Esophagus squamous epithelium (tissue), 5 donors: ENCODE measurements at regions not wholly inside any gene's neighbourhood (a gene's known extent, or its start where the extent isn't known, plus 50 kb on each side); places are given as distances from the start of the nearest gene placed in this dataset.
"Not testable (repeated sequence)": the region's sequence is repeated elsewhere in the genome, so short reads cannot be mapped to it uniquely, and the experiment has no call there.

Experiments used
- DNase-seq: peaks from one replicate; lab custom pipeline; 2025; lab: John Stamatoyannopoulos, UW
- H3K27ac ChIP-seq, 4 donors: fragments of 200-600 bp; sonication (generic); one replicate each; pipeline ENCODE4 v1.5.1; 2016 to 2019; ENCODE audit warnings: mild to moderate bottlenecking in 1 of 4
- H3K27me3 ChIP-seq, 4 donors: fragments of 200-600 bp; sonication (generic); 1 replicate in 3 of 4; 2 replicates in 1 of 4; pipeline versions ENCODE4 v1.5.1 to v1.6.0; 2017 to 2021; ENCODE audit warnings: antibody characterized with exemption in 1 of 4
- H3K36me3 ChIP-seq, 3 donors: fragments of 200-600 bp; sonication (generic); one replicate each; pipeline ENCODE4 v1.5.1; 2016 to 2019
- H3K4me1 ChIP-seq, 3 donors: fragments of 200-600 bp; sonication (generic); one replicate each; pipeline ENCODE4 v1.5.1; 2017 to 2019
- H3K4me3 ChIP-seq, 4 donors: fragments of 200-600 bp; sonication (generic); 1 replicate in 3 of 4; 2 replicates in 1 of 4; pipeline ENCODE4 v1.5.1; 2016 to 2019; ENCODE audit warnings: mild to moderate bottlenecking in 2 of 4, moderate library complexity in 1 of 4
- H3K9me3 ChIP-seq, 3 donors: fragments of 200-600 bp; sonication (generic); one replicate each; pipeline ENCODE4 v1.5.1; 2016 to 2019
- CTCF ChIP-seq, 6 experiments: fragments of 450-650 bp in 4 of 6; fragments of 200-600 bp in 2 of 6; sonication (generic) in 2 of 6; IDR thresholded peaks; one replicate each; pipeline ENCODE4 v1.5.1; 2016 to 2019; ENCODE audit warnings: antibody characterized with exemption in 6 of 6, mild to moderate bottlenecking in 4 of 6, moderate library complexity in 4 of 6
- POLR2A ChIP-seq, 4 donors: fragments of 450-650 bp; IDR thresholded peaks; one replicate each; pipeline ENCODE4 v1.6.1; 2017; ENCODE audit warnings: antibody characterized with exemption in 4 of 4, mild to moderate bottlenecking in 4 of 4, moderate library complexity in 3 of 4
- WGBS, 2 donors: methylation state at CpG; one replicate each; pipeline ENCODE4 v1.1.5; 2018; 5-methylcytosine and 5-hydroxymethylcytosine counted together
- intact Hi-C: fragments of 100-400 bp; cut with DNase I; formaldehyde crosslinking; loops from one replicate; pipeline ENCODE4 v1.15.0; 2022
- donor health status: DM: yes; HTN: yes; CAD: no.

- intact Hi-C loops, H3K27me3 ChIP-seq, H3K36me3 ChIP-seq, DNase-seq, H3K4me1 ChIP-seq, H3K27ac ChIP-seq, H3K4me3 ChIP-seq, H3K9me3 ChIP-seq: not testable (repeated sequence)
- WGBS, 2 donors: 50% methylated on average over 2 of the region's 4 CpGs; no CpG with 5 or more reads in 1 of the 2 donors
Observed at GRCh38 chr11:4315292-4315691, 52.9 kb downstream of the OR52B4 start.

GRCh38 chr11:4277225-4277624, 91.0 kb downstream of the OR52B4 start:
- intact Hi-C loops, H3K36me3 ChIP-seq, H3K4me1 ChIP-seq, DNase-seq, H3K27me3 ChIP-seq, H3K9me3 ChIP-seq, H3K4me3 ChIP-seq, H3K27ac ChIP-seq: not testable (repeated sequence)
- 90 to 95% methylated on average over 3 of the region's 9 CpGs for WGBS, 2 donors

- H3K9me3 ChIP-seq, H3K4me1 ChIP-seq, intact Hi-C loops, H3K4me3 ChIP-seq, DNase-seq, H3K36me3 ChIP-seq, H3K27ac ChIP-seq, H3K27me3 ChIP-seq: not testable (repeated sequence)
- WGBS, 2 donors: 20 to 29% methylated on average over 1 of the region's 3 CpGs
Observed at GRCh38 chr11:4251085-4251484, 117.1 kb downstream of the OR52B4 start.

GRCh38 chr11:4249475-4249874, 118.7 kb downstream of the OR52B4 start:
- H3K9me3 ChIP-seq, H3K27ac ChIP-seq, H3K4me1 ChIP-seq, H3K36me3 ChIP-seq, DNase-seq, H3K27me3 ChIP-seq, H3K4me3 ChIP-seq, intact Hi-C loops: not testable (repeated sequence)
- 93% methylated on average over 2 of the region's 2 CpGs; no CpG with 5 or more reads in 1 of the 2 donors for WGBS, 2 donors

GRCh38 chr11:4237771-4238170, 130.4 kb downstream of the OR52B4 start:
- H3K9me3 ChIP-seq, H3K4me1 ChIP-seq, H3K27me3 ChIP-seq, DNase-seq, H3K27ac ChIP-seq, H3K4me3 ChIP-seq, intact Hi-C loops, H3K36me3 ChIP-seq: not testable (repeated sequence)
- WGBS, 2 donors: 61% methylated on average over 4 of the region's 21 CpGs; no CpG with 5 or more reads in 1 of the 2 donors

- WGBS, 2 donors: 41 to 47% methylated on average over 4 of the region's 4 CpGs
- H3K9me3 ChIP-seq, H3K4me1 ChIP-seq, H3K36me3 ChIP-seq, H3K27ac ChIP-seq, H3K27me3 ChIP-seq, intact Hi-C loops, H3K4me3 ChIP-seq, DNase-seq: not testable (repeated sequence)
Observed at GRCh38 chr11:4218857-4219256, 124.3 kb downstream of the RRM1 start.

- H3K4me1 ChIP-seq: no peaks in the 10 kb centered on the region
- no peaks in the 10 kb centered on the region for H3K36me3 ChIP-seq
- DNase-seq: no peak
- H3K9me3 ChIP-seq: no peaks in the 10 kb centered on the region
- 56 to 79% methylated on average over 5 of the region's 5 CpGs for WGBS, 2 donors
- H3K27me3 ChIP-seq: peaks cover 0 to 16% (median 2%) of the 10 kb centered on the region in 4 donors
- H3K4me3 ChIP-seq: no peak overlapping the region
- no peak overlapping the region for H3K27ac ChIP-seq
- TF ChIP-seq POLR2A (IDR thresholded peaks at IDR 0.05) (no peak), CTCF (IDR thresholded peaks at IDR 0.05) (no peak)
- intact Hi-C loops: no loop called here
Observed at GRCh38 chr11:4213746-4214145, 119.1 kb downstream of the RRM1 start.

- Histone ChIP-seq H3K27me3 (peaks cover 0 to 16% (median 2%) of the 10 kb centered on the region in 4 donors), H3K4me3 (peak overlapping the region in 1 of 4 donors; percentile 5), H3K4me1 (no peaks in the 10 kb centered on the region), H3K27ac (no peak overlapping the region), H3K36me3 (no peaks in the 10 kb centered on the region), H3K9me3 (no peaks in the 10 kb centered on the region)
- TF ChIP-seq POLR2A (IDR thresholded peaks at IDR 0.05) (no peak), CTCF (IDR thresholded peaks at IDR 0.05) (no peak)
- no peak for DNase-seq
- intact Hi-C loops: no loop called here
- 20 to 49% methylated on average over 4 to 10 of the region's 24 CpGs for WGBS, 2 donors
Observed at GRCh38 chr11:4211991-4212390, 117.4 kb downstream of the RRM1 start.
